ENCODE measurements at regions not wholly inside any gene's neighbourhood (a gene's known extent, or its start where the extent isn't known, plus 50 kb on each side); places are given as distances from the start of the nearest gene placed in this dataset.

DNA sequence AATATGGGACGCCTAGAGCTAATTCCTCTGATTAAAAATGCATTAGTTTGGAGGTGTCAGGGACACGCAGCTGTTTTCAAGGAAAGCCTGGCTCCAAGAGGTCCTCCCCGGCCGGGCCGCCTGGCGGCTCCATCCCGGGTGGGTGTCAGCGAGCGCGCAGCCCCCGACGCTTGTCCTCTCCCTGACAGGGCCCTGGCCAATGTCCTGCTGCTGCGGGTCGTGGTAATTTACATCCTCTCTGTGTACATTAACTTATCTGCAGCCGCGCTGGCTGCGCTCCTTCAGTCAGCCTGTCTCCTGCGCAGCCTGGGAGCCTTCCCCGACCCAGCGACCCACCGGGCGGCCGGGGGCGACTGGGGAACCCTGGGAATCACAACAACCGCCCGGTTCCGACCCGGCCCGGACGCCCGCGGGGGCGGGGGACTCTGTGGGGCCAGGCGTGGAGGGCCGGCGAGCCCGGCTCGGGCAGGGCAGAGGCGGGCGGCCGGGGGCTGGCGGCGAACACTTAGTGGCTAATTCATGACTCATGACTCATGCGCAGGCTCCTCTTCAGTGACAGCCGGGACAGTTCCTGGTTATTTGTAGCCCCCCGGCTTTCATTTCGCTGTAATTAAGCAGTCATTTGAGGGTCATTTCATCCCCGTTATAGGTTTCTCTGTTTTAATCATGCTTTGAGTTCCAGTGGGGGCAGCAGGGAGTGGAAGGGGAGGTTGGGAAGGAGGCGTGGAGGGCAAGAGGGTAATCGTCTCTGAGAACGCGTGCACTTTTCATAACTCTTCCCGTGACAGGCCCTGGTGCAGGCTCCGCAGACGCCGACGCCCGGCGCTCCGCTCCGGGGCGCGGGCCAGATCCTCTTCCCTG, 141.9 kb upstream of the CTAGE1 start:
- Histone ChIP-seq H3K4me1 (ENCODE audit: control insufficient read depth in 3 of 3, insufficient read depth in 2 of 3, low read depth in 1 of 3, low read length in 2 of 3) (peaks cover 0 to 30% (median 0%) of the 10 kb centered on the region in 3 donors), H3K36me3 (ENCODE audit: control insufficient read depth in 3 of 3, insufficient read depth in 2 of 3, low read depth in 1 of 3, low read length in 3 of 3) (no peaks in the 10 kb centered on the region), H3K9me3 (ENCODE audit: control insufficient read depth in 2 of 2, insufficient read depth in 1 of 2, low read depth in 1 of 2, low read length in 1 of 2) (no peaks in the 10 kb centered on the region), H3K27me3 (ENCODE audit: control insufficient read depth in 3 of 3, insufficient read depth in 3 of 3, low read length in 3 of 3) (no peaks in the 10 kb centered on the region), H3K4me3 (ENCODE audit: low read depth in 1 of 3, low read length in 3 of 3) (peak overlapping the region; percentile 29 to 55 (median 55)), H3K27ac (ENCODE audit: low read depth in 1 of 3, low read length in 2 of 3) (peak overlapping the region; percentile 85 to 92 (median 88))
- FAIRE-seq (no peak), DNase-seq (peak; percentile 80 to 91)
- 1% methylated on average over 56 to 63 of the region's 63 CpGs for WGBS, 3 donors

DNA sequence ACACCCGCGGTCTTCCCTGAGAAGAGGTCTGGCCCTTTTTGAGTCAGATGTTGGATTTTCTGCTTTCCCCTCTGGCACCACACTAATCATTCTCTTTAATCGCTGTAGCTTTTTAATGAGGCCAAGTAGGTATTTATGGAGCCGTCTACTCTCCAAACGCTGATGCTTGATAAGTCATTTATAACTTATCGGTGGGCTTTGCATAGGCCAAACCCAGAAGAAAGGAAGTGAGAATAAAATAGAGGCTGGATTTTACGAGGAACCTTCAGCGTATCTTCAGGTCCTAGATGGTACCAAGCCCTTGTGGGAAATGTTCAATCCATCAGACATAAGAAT, 142.5 kb upstream of the CTAGE1 start:
- H3K27ac ChIP-seq (ENCODE audit: low read depth in 1 of 3, low read length in 2 of 3): peak overlapping the region; percentile 85 to 92 (median 88)
- peak overlapping the region in 2 of 3 donors; percentile 55 for H3K4me3 ChIP-seq (ENCODE audit: low read depth in 1 of 3, low read length in 3 of 3)
- H3K4me1 ChIP-seq (ENCODE audit: control insufficient read depth in 3 of 3, insufficient read depth in 2 of 3, low read depth in 1 of 3, low read length in 2 of 3): peaks cover 0 to 30% (median 0%) of the 10 kb centered on the region in 3 donors
- no peaks in the 10 kb centered on the region for H3K9me3 ChIP-seq (ENCODE audit: control insufficient read depth in 2 of 2, insufficient read depth in 1 of 2, low read depth in 1 of 2, low read length in 1 of 2)
- H3K27me3 ChIP-seq (ENCODE audit: control insufficient read depth in 3 of 3, insufficient read depth in 3 of 3, low read length in 3 of 3): no peaks in the 10 kb centered on the region
- H3K36me3 ChIP-seq (ENCODE audit: control insufficient read depth in 3 of 3, insufficient read depth in 2 of 3, low read depth in 1 of 3, low read length in 3 of 3): no peaks in the 10 kb centered on the region
- DNase-seq (no peak), FAIRE-seq (no peak)
- WGBS, 3 donors: 10 to 19% (median 17%) methylated on average over 8 of the region's 8 CpGs

GRCh38 chr18:22560797-22561196, 143.1 kb upstream of the CTAGE1 start:
- Histone ChIP-seq H3K4me1 (ENCODE audit: control insufficient read depth in 3 of 3, insufficient read depth in 2 of 3, low read depth in 1 of 3, low read length in 2 of 3) (peaks cover 0 to 30% (median 0%) of the 10 kb centered on the region in 3 donors), H3K36me3 (ENCODE audit: control insufficient read depth in 3 of 3, insufficient read depth in 2 of 3, low read depth in 1 of 3, low read length in 3 of 3) (no peaks in the 10 kb centered on the region), H3K9me3 (ENCODE audit: control insufficient read depth in 2 of 2, insufficient read depth in 1 of 2, low read depth in 1 of 2, low read length in 1 of 2) (no peaks in the 10 kb centered on the region), H3K27ac (ENCODE audit: low read depth in 1 of 3, low read length in 2 of 3) (peak overlapping the region in 2 of 3 donors; percentile 85 to 92), H3K27me3 (ENCODE audit: control insufficient read depth in 3 of 3, insufficient read depth in 3 of 3, low read length in 3 of 3) (no peaks in the 10 kb centered on the region), H3K4me3 (ENCODE audit: low read depth in 1 of 3, low read length in 3 of 3) (no peak overlapping the region)
- FAIRE-seq: no peak
- WGBS, 3 donors: 82 to 96% (median 92%) methylated on average over 1 of the region's 1 CpG
- no peak for DNase-seq

DNA sequence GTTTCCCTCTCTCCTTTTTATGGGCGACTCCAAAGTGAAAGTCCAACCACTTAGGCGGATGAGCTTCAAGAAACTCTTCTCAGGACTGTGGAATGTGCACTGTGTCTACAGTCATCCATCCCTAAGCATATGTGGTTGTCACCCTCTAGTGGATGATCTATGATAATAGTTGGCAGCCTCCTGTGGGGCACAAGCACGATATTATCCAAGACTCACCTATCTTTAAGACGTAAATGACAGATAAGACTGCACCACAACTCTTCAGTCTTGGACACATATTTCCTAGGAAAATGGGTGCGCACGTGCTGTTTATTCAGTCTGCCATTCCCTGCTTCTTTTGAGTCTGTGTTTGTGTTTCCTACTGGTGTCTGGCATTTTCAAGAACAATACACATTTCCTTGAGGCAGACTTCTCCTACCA, 145.5 kb upstream of the CTAGE1 start:
- WGBS, 3 donors: 4% methylated on average over 6 of the region's 6 CpGs
- Histone ChIP-seq H3K27me3 (ENCODE audit: control insufficient read depth in 3 of 3, insufficient read depth in 3 of 3, low read length in 3 of 3) (no peaks in the 10 kb centered on the region), H3K4me1 (ENCODE audit: control insufficient read depth in 3 of 3, insufficient read depth in 2 of 3, low read depth in 1 of 3, low read length in 2 of 3) (peaks cover 0 to 28% (median 0%) of the 10 kb centered on the region in 3 donors), H3K27ac (ENCODE audit: low read depth in 1 of 3, low read length in 2 of 3) (peak overlapping the region in 1 of 3 donors; percentile 29), H3K9me3 (ENCODE audit: control insufficient read depth in 2 of 2, insufficient read depth in 1 of 2, low read depth in 1 of 2, low read length in 1 of 2) (no peaks in the 10 kb centered on the region), H3K36me3 (ENCODE audit: control insufficient read depth in 3 of 3, insufficient read depth in 2 of 3, low read depth in 1 of 3, low read length in 3 of 3) (no peaks in the 10 kb centered on the region), H3K4me3 (ENCODE audit: low read depth in 1 of 3, low read length in 3 of 3) (no peak overlapping the region)
- FAIRE-seq: no peak
- peak; percentile 90 to 94 for DNase-seq

DNA sequence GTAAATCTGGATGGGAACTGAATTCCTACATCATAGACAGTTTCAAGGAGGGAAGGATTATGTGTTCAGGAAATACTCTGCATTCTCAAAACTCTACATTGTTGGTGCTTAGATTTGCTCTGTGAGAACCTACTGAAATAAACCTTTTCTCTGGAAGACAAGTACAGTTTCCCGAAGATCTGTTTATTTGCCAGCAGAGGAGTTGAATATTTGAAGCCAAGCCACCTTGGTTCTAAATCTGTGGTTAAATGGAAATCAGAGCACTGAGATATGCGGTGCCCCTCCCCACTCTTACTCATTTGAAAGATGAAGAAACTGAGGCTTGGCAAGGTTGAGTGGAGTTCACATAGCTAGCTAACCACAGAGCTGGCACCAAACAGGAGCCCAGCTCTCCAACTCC, 146.3 kb upstream of the CTAGE1 start:
- Histone ChIP-seq H3K27me3 (ENCODE audit: control insufficient read depth in 3 of 3, insufficient read depth in 3 of 3, low read length in 3 of 3) (no peaks in the 10 kb centered on the region), H3K4me3 (ENCODE audit: low read depth in 1 of 3, low read length in 3 of 3) (no peak overlapping the region), H3K36me3 (ENCODE audit: control insufficient read depth in 3 of 3, insufficient read depth in 2 of 3, low read depth in 1 of 3, low read length in 3 of 3) (no peaks in the 10 kb centered on the region), H3K27ac (ENCODE audit: low read depth in 1 of 3, low read length in 2 of 3) (no peak overlapping the region), H3K9me3 (ENCODE audit: control insufficient read depth in 2 of 2, insufficient read depth in 1 of 2, low read depth in 1 of 2, low read length in 1 of 2) (no peaks in the 10 kb centered on the region), H3K4me1 (ENCODE audit: control insufficient read depth in 3 of 3, insufficient read depth in 2 of 3, low read depth in 1 of 3, low read length in 2 of 3) (peaks cover 0 to 28% (median 0%) of the 10 kb centered on the region in 3 donors)
- FAIRE-seq (no peak), DNase-seq (no peak)
- 71 to 79% (median 74%) methylated on average over 2 of the region's 2 CpGs for WGBS, 3 donors

DNA sequence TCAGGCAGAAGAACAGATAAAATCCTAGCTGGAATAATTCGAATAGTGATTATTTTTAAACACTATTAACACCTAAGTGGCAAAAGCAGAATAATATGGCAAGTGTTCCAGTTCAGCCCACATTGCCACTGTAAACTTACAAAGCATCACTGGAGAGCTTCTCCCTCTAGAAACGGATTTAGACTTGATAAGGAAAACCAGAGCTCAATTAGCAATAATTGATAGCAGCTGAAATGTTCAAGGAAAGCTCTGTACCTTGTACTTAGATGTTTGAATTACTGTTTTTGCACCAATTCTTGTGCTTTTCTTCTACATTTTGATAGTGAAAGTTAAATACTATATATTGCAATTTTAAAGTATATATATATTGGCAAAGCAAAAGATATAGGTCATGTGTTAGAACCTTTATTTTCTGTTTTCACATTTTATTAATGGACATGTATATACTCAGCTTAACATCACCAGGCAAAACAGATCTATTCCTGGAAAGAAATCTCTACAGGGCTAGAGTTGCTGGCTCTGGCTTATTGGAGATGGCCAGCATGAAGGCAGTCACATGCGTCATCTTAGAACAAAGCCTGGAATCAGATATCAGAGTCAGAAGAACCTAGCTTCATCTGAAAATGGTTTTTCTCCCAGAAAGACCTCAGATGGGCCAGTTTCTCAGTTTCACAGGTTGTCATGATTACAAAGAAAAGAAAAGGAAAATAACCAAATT, 149.1 kb upstream of the CTAGE1 start:
- Histone ChIP-seq H3K9me3 (ENCODE audit: control insufficient read depth in 2 of 2, insufficient read depth in 1 of 2, low read depth in 1 of 2, low read length in 1 of 2) (no peaks in the 10 kb centered on the region), H3K4me3 (ENCODE audit: low read depth in 1 of 3, low read length in 3 of 3) (no peak overlapping the region), H3K27ac (ENCODE audit: low read depth in 1 of 3, low read length in 2 of 3) (no peak overlapping the region), H3K4me1 (ENCODE audit: control insufficient read depth in 3 of 3, insufficient read depth in 2 of 3, low read depth in 1 of 3, low read length in 2 of 3) (peaks cover 0 to 13% (median 0%) of the 10 kb centered on the region in 3 donors), H3K36me3 (ENCODE audit: control insufficient read depth in 3 of 3, insufficient read depth in 2 of 3, low read depth in 1 of 3, low read length in 3 of 3) (no peaks in the 10 kb centered on the region), H3K27me3 (ENCODE audit: control insufficient read depth in 3 of 3, insufficient read depth in 3 of 3, low read length in 3 of 3) (no peaks in the 10 kb centered on the region)
- WGBS, 3 donors: 51 to 63% (median 56%) methylated on average over 3 of the region's 3 CpGs
- no peak for FAIRE-seq
- no peak for DNase-seq

DNA sequence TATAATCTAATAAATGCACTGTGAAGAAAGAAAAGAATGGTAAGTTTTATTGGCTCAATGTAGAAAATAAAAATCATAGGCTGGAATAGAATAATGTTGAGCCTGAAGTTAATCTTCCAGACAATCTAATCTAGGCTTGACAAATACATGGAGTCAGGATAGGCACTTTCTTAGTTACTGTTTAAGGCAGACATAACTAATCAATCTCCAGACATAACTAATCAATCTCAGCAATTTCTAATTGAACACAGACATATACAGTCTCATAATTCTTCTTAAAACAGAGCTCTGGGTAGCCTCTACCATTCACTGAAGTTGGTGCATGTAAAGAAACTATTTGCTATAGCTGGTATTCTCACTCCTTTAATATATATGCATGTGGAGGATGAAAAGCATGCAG, 150.1 kb upstream of the CTAGE1 start:
- no peak for FAIRE-seq

DNA sequence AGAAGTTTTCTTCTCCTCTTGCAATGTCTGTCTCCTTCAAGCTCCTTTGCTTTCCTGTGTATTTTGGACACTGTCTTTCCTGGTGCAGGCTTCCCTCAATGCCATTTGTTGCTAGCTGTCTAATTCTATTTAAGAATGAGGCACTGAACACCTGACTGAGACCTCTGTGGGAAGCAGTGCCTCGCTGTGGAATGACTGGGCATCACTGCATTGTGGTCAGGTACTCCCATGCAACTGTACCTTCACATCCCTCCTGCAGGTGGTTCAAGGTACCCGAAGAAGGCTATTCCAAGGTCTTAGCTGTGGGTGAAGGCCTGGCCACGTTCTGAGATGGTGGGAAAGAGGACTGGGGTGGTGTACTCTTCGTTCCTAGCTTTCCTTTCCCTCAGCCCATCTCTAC, 152.8 kb upstream of the CTAGE1 start:
- FAIRE-seq: no peak
- Histone ChIP-seq H3K27me3 (ENCODE audit: control insufficient read depth in 3 of 3, insufficient read depth in 3 of 3, low read length in 3 of 3) (no peaks in the 10 kb centered on the region), H3K4me1 (ENCODE audit: control insufficient read depth in 3 of 3, insufficient read depth in 2 of 3, low read depth in 1 of 3, low read length in 2 of 3) (peaks cover 0 to 3% (median 0%) of the 10 kb centered on the region in 3 donors), H3K4me3 (ENCODE audit: low read depth in 1 of 3, low read length in 3 of 3) (no peak overlapping the region), H3K9me3 (ENCODE audit: control insufficient read depth in 2 of 2, insufficient read depth in 1 of 2, low read depth in 1 of 2, low read length in 1 of 2) (no peaks in the 10 kb centered on the region), H3K36me3 (ENCODE audit: control insufficient read depth in 3 of 3, insufficient read depth in 2 of 3, low read depth in 1 of 3, low read length in 3 of 3) (no peaks in the 10 kb centered on the region), H3K27ac (ENCODE audit: low read depth in 1 of 3, low read length in 2 of 3) (no peak overlapping the region)
- DNase-seq: no peak
- 65 to 81% (median 74%) methylated on average over 4 of the region's 4 CpGs for WGBS, 3 donors

More for the DNA sequence above, 150.1 kb upstream of the CTAGE1 start:
- Histone ChIP-seq H3K4me3 (ENCODE audit: low read depth in 1 of 3, low read length in 3 of 3) (no peak overlapping the region), H3K36me3 (ENCODE audit: control insufficient read depth in 3 of 3, insufficient read depth in 2 of 3, low read depth in 1 of 3, low read length in 3 of 3) (no peaks in the 10 kb centered on the region), H3K4me1 (ENCODE audit: control insufficient read depth in 3 of 3, insufficient read depth in 2 of 3, low read depth in 1 of 3, low read length in 2 of 3) (peaks cover 0 to 9% (median 0%) of the 10 kb centered on the region in 3 donors), H3K9me3 (ENCODE audit: control insufficient read depth in 2 of 2, insufficient read depth in 1 of 2, low read depth in 1 of 2, low read length in 1 of 2) (no peaks in the 10 kb centered on the region), H3K27ac (ENCODE audit: low read depth in 1 of 3, low read length in 2 of 3) (no peak overlapping the region), H3K27me3 (ENCODE audit: control insufficient read depth in 3 of 3, insufficient read depth in 3 of 3, low read length in 3 of 3) (no peaks in the 10 kb centered on the region)
- peak in 1 of 2 donors; percentile 67 for DNase-seq

All from small intestine (tissue), 7 donors.